HCT116 (cell line): ENCODE measurements at regions not wholly inside any gene's neighbourhood (a gene's known extent, or its start where the extent isn't known, plus 50 kb on each side); places are given as distances from the start of the nearest gene placed in this dataset.

ENCODE experiments used
- ATF3 ChIP-seq: IDR thresholded peaks from 2 replicates; pipeline ENCODE4 v1.6.1; 2012
- CTCF ChIP-seq, 3 experiments: fragments of 200-600 bp in 1 of 3; sonication (generic) in 1 of 3; IDR thresholded peaks in 2 of 3; conservative IDR thresholded peaks in 1 of 3; 2 replicates each; pipeline ENCODE4 v1.5.1; 2012 to 2017; ENCODE audit warnings: low read depth in 2 of 3, low read length in 2 of 3, antibody characterized with exemption in 1 of 3, borderline replicate concordance in 1 of 3, control low read depth in 1 of 3, mild to moderate bottlenecking in 1 of 3, mixed read lengths in 1 of 3, mixed run types in 1 of 3, moderate library complexity in 1 of 3; ENCODE audit not compliant: insufficient read depth in 1 of 3
- ELF1 ChIP-seq: IDR thresholded peaks from 2 replicates; pipeline ENCODE4 v1.6.1; 2012; ENCODE audit warnings: low read depth, borderline replicate concordance
- JUND ChIP-seq: IDR thresholded peaks from 2 replicates; pipeline ENCODE4 v1.6.1; 2012
- POLR2A ChIP-seq: IDR thresholded peaks from 2 replicates; pipeline ENCODE4 v1.7.0; 2011; ENCODE audit warnings: borderline replicate concordance; ENCODE audit not compliant: insufficient read depth, insufficient read length; ENCODE audit errors: extremely low read depth
- POLR2AphosphoS5 ChIP-seq: IDR thresholded peaks from 2 replicates; pipeline ENCODE4 v1.6.1; 2011; ENCODE audit warnings: mild to moderate bottlenecking, low read depth, low read length, moderate library complexity
- REST ChIP-seq: IDR thresholded peaks from 2 replicates; pipeline ENCODE4 v1.6.1; 2012; ENCODE audit warnings: low read depth
- YY1 ChIP-seq: IDR thresholded peaks from 2 replicates; pipeline ENCODE4 v1.6.1; 2011; ENCODE audit warnings: low read length, low read depth, moderate library complexity, mild to moderate bottlenecking; ENCODE audit not compliant: insufficient replicate concordance; ENCODE audit errors: extremely low read depth

DNA sequence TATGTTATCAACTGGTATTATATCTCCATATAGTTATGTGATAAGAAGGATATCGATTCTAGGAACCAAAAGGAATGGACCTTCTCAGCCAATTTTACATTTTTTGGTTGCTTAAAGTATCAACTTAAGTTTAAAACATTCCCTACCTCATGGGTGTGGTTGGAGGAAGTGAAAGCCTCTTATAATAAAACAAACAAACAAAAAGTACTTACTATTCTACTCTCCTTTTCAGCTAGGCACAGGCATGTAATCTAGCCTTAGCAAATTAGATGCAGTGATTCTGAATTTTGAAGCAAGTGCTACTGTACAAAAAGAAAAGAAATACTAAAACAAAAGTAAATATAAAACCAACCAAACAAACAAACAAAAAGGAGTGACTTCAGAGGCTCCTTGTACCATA, 485.4 kb downstream of the C4orf33 start:
- TF ChIP-seq ATF3, result no peak
- no peak for TF ChIP-seq YY1
- no peak for TF ChIP-seq CTCF (IDR thresholded peaks at IDR 0.05 in 2 of 3, conservative IDR thresholded peaks at IDR 0.05 in 1 of 3; ENCODE audit: borderline replicate concordance in 1 of 3, insufficient read depth in 1 of 3, low read depth in 2 of 3, low read length in 2 of 3)
- TF ChIP-seq POLR2AphosphoS5, result no peak
- no peak for TF ChIP-seq POLR2A
- no peak for TF ChIP-seq ELF1
- no peak for TF ChIP-seq JUND
- no peak for TF ChIP-seq REST
